Spleen (tissue), 7 donors: ENCODE measurements at regions not wholly inside any gene's neighbourhood (a gene's known extent, or its start where the extent isn't known, plus 50 kb on each side); places are given as distances from the start of the nearest gene placed in this dataset.

Experiments
- POLR2A ChIP-seq, 3 donors: fragments of 450-650 bp; IDR thresholded peaks; one replicate each; pipeline ENCODE4 v1.5.1; 2017; ENCODE audit warnings: antibody characterized with exemption in 3 of 3, mild to moderate bottlenecking in 1 of 3
- TF ChIP-seq, protein P1 (sequence below), 11 experiments: fragments of 200-600 bp in 7 of 11; fragments of 450-650 bp in 4 of 11; sonication (generic) in 4 of 11; IDR thresholded peaks in 8 of 11; conservative IDR thresholded peaks in 3 of 11; 1 replicate in 7 of 11; 2 replicates in 4 of 11; pipeline versions ENCODE4 v1.4.0 to v1.8.0; 2016 to 2021; ENCODE audit warnings: antibody characterized with exemption in 11 of 11, inconsistent platforms in 4 of 11, mild to moderate bottlenecking in 1 of 11
- donor health status: DM: no; HTN: no; CAD: no; lungs with moderate emphysema.
- donor health status: DM: no; HTN: no; CAD: no.
- donor health status: DM: no; HTN: no; CAD: no.

DNA sequence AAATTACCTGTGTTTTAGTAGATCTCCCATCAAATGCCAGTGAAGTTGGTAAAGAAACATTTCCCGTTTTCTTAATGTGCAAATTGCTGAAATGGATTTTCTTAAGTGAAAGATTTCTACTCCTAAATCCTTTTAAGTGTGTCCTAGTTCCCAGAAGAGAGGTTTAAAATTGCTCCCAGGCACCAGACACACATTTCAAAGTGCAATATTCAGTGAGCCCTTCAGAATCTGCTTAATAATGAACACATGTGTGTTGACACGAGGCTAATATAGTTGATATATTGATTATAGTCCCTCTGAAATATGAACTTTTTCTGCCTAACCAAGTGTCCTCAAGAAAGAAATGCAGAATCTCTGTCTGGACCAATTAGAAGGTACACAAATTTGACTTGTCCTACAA, 861.7 kb upstream of the CNTNAP5 start:
- TF ChIP-seq, protein P1, sequence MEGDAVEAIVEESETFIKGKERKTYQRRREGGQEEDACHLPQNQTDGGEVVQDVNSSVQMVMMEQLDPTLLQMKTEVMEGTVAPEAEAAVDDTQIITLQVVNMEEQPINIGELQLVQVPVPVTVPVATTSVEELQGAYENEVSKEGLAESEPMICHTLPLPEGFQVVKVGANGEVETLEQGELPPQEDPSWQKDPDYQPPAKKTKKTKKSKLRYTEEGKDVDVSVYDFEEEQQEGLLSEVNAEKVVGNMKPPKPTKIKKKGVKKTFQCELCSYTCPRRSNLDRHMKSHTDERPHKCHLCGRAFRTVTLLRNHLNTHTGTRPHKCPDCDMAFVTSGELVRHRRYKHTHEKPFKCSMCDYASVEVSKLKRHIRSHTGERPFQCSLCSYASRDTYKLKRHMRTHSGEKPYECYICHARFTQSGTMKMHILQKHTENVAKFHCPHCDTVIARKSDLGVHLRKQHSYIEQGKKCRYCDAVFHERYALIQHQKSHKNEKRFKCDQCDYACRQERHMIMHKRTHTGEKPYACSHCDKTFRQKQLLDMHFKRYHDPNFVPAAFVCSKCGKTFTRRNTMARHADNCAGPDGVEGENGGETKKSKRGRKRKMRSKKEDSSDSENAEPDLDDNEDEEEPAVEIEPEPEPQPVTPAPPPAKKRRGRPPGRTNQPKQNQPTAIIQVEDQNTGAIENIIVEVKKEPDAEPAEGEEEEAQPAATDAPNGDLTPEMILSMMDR (IDR thresholded peaks at IDR 0.05 in 8 of 11, conservative IDR thresholded peaks at IDR 0.05 in 3 of 11), result no peak
- TF ChIP-seq POLR2A (IDR thresholded peaks at IDR 0.05), result no peak
